PFSK-1 (cell line): ENCODE measurements at regions not wholly inside any gene's neighbourhood (a gene's known extent, or its start where the extent isn't known, plus 50 kb on each side); places are given as distances from the start of the nearest gene placed in this dataset.

Source experiments
- FOXP2 ChIP-seq: optimal IDR thresholded peaks from 2 replicates; pipeline ENCODE3; 2011; ENCODE audit warnings: borderline replicate concordance, control low read depth, inconsistent platforms; ENCODE audit not compliant: insufficient read depth; ENCODE audit errors: extremely low read length, extremely low read depth
- POLR2AphosphoS5 ChIP-seq: IDR thresholded peaks from 2 replicates; pipeline ENCODE4 v1.6.1; 2012; ENCODE audit warnings: low read depth, mild to moderate bottlenecking, control low read depth, low read length, moderate library complexity
- REST ChIP-seq, 2 experiments: IDR thresholded peaks; 2 replicates each; pipeline versions ENCODE4 v1.6.1 to v1.8.0; 2011 to 2012; ENCODE audit warnings: low read depth in 2 of 2, low read length in 2 of 2, control low read depth in 1 of 2, inconsistent platforms in 1 of 2, mild to moderate bottlenecking in 1 of 2, moderate library complexity in 1 of 2; ENCODE audit not compliant: insufficient read depth in 1 of 2
- SIN3A ChIP-seq: IDR thresholded peaks from 2 replicates; pipeline ENCODE4 v1.6.1; 2012; ENCODE audit warnings: mild to moderate bottlenecking, low read length, moderate library complexity, borderline replicate concordance; ENCODE audit not compliant: insufficient read depth
- TAF1 ChIP-seq: IDR thresholded peaks from 2 replicates; pipeline ENCODE4 v1.6.1; 2012; ENCODE audit warnings: low read length, control low read depth, borderline replicate concordance; ENCODE audit not compliant: insufficient read depth

- TF ChIP-seq REST (IDR thresholded peaks at IDR 0.05; ENCODE audit: insufficient read depth in 1 of 2, low read depth in 2 of 2, low read length in 2 of 2) (no peak), SIN3A (no peak), POLR2AphosphoS5 (no peak), FOXP2 (no peak), TAF1 (no peak)
Observed at GRCh38 chr10:62735464-62736167, 68.9 kb upstream of the ADO start.
